ENCODE measurements at regions not wholly inside any gene's neighbourhood (a gene's known extent, or its start where the extent isn't known, plus 50 kb on each side); places are given as distances from the start of the nearest gene placed in this dataset.

GRCh38 chr3:80142714-80143113 is 374.9 kb upstream of the ROBO1 start:
- Histone ChIP-seq H3K36me3 (no peaks in the 10 kb centered on the region), H3K27me3 (no peaks in the 10 kb centered on the region), H3K27ac (no peak overlapping the region), H3K4me3 (no peak overlapping the region), H3K9me3 (peaks cover 0 to 34% (median 6%) of the 10 kb centered on the region in 12 donors), H3K4me1 (no peaks in the 10 kb centered on the region)
- no peak for TF ChIP-seq CTCF (IDR thresholded peaks at IDR 0.05)
- TF ChIP-seq POLR2A (IDR thresholded peaks at IDR 0.05) = no peak
- ATAC-seq (no peak), DNase-seq (no peak)
- WGBS, 4 donors = 71 to 75% (median 72%) methylated on average over 4 of the region's 4 CpGs
- intact Hi-C loops (cut with DNase I) = no loop called here

- Histone ChIP-seq H3K4me1 (no peaks in the 10 kb centered on the region), H3K36me3 (no peaks in the 10 kb centered on the region), H3K4me3 (no peak overlapping the region), H3K9me3 (peaks cover 0 to 24% (median 1%) of the 10 kb centered on the region in 12 donors), H3K27me3 (no peaks in the 10 kb centered on the region), H3K27ac (no peak overlapping the region)
- WGBS, 4 donors = 70 to 84% (median 71%) methylated on average over 2 of the region's 2 CpGs
- TF ChIP-seq CTCF (IDR thresholded peaks at IDR 0.05) (no peak), POLR2A (IDR thresholded peaks at IDR 0.05) (no peak)
- intact Hi-C loops (cut with DNase I) = no loop called here
- DNase-seq = no peak
- ATAC-seq = no peak
Measured at GRCh38 chr3:80141557-80141956, 373.8 kb upstream of the ROBO1 start.

GRCh38 chr3:80116281-80116680 is 348.5 kb upstream of the ROBO1 start:
- intact Hi-C loops (cut with DNase I) = no loop called here
- Histone ChIP-seq H3K4me3 (no peak overlapping the region), H3K27ac (no peak overlapping the region), H3K9me3 (peaks cover 0 to 4% (median 0%) of the 10 kb centered on the region in 12 donors), H3K4me1 (no peaks in the 10 kb centered on the region), H3K36me3 (no peaks in the 10 kb centered on the region), H3K27me3 (no peaks in the 10 kb centered on the region)
- DNase-seq = no peak
- 75 to 79% (median 77%) methylated on average over 3 of the region's 3 CpGs for WGBS, 4 donors
- ATAC-seq = no peak
- TF ChIP-seq POLR2A (IDR thresholded peaks at IDR 0.05) = no peak

GRCh38 chr3:80114694-80115093 is 346.9 kb upstream of the ROBO1 start:
- TF ChIP-seq CTCF (IDR thresholded peaks at IDR 0.05) (no peak), POLR2A (IDR thresholded peaks at IDR 0.05) (no peak)
- no peak overlapping the region for H3K4me3 ChIP-seq
- 73 to 85% (median 84%) methylated on average over 1 of the region's 1 CpG for WGBS, 4 donors

GRCh38 chr3:80113331-80113730 is 345.5 kb upstream of the ROBO1 start:
- TF ChIP-seq POLR2A (IDR thresholded peaks at IDR 0.05) (no peak), CTCF (IDR thresholded peaks at IDR 0.05) (no peak)
- no peaks in the 10 kb centered on the region for H3K4me1 ChIP-seq
- no peak overlapping the region for H3K27ac ChIP-seq
- intact Hi-C loops (cut with DNase I) = no loop called here
- H3K36me3 ChIP-seq = no peaks in the 10 kb centered on the region
- WGBS, 4 donors = 57 to 60% (median 59%) methylated on average over 1 of the region's 1 CpG
- no peaks in the 10 kb centered on the region for H3K27me3 ChIP-seq
- no peak overlapping the region for H3K4me3 ChIP-seq
- DNase-seq = no peak
- no peaks in the 10 kb centered on the region for H3K9me3 ChIP-seq
- no peak for ATAC-seq

More at GRCh38 chr3:80114694-80115093, 346.9 kb upstream of the ROBO1 start:
- H3K36me3 ChIP-seq = no peaks in the 10 kb centered on the region
- intact Hi-C loops (cut with DNase I) = no loop called here
- ATAC-seq (no peak), DNase-seq (no peak)
- no peaks in the 10 kb centered on the region for H3K9me3 ChIP-seq
- H3K4me1 ChIP-seq = no peaks in the 10 kb centered on the region
- H3K27ac ChIP-seq = no peak overlapping the region
- no peaks in the 10 kb centered on the region for H3K27me3 ChIP-seq

All from heart left ventricle (tissue), 16 donors.